NCI-H1417 treated with DMSO at 0.1 percent for 48 hours (cell line): ENCODE measurements at regions not wholly inside any gene's neighbourhood (a gene's known extent, or its start where the extent isn't known, plus 50 kb on each side); places are given as distances from the start of the nearest gene placed in this dataset.
"Not testable (repeated sequence)": the region's sequence is repeated elsewhere in the genome, so short reads cannot be mapped to it uniquely, and the experiment has no call there.

Source experiments
- DNase-seq: peaks from one replicate; lab custom pipeline; 2025; lab: John Stamatoyannopoulos, UW

- DNase-seq: no peak
Measured at GRCh38 chr10:91088300-91089140, 131.9 kb upstream of the PCGF5 start.

GRCh38 chr10:91090761-91091529 is 129.5 kb upstream of the PCGF5 start:
- DNase-seq: no peak

GRCh38 chr10:91091780-91092179 is 128.7 kb upstream of the PCGF5 start:
- no peak for DNase-seq

GRCh38 chr10:91096274-91096673 is 124.2 kb upstream of the PCGF5 start:
- DNase-seq: no peak

- DNase-seq: no peak
Measured at GRCh38 chr10:91097313-91097712, 123.2 kb upstream of the PCGF5 start.

- not testable (repeated sequence) for DNase-seq
Measured at GRCh38 chr10:91098021-91098420, 122.4 kb upstream of the PCGF5 start.

GRCh38 chr10:91103384-91104192 is 116.9 kb upstream of the PCGF5 start:
- DNase-seq: no peak

GRCh38 chr10:91104193-91105041 is 116.0 kb upstream of the PCGF5 start:
- no peak for DNase-seq

- DNase-seq: no peak
Measured at GRCh38 chr10:91105269-91105668, 115.2 kb upstream of the PCGF5 start.

- DNase-seq: no peak
Measured at GRCh38 chr10:91108820-91109219, 111.6 kb upstream of the PCGF5 start.

- no peak for DNase-seq
Measured at GRCh38 chr10:91111060-91111459, 109.4 kb upstream of the PCGF5 start.

GRCh38 chr10:91115618-91116390 is 104.7 kb upstream of the PCGF5 start:
- no peak for DNase-seq

GRCh38 chr10:91117505-91117904 is 103.0 kb upstream of the PCGF5 start:
- DNase-seq: no peak

GRCh38 chr10:91120348-91120747 is 100.1 kb upstream of the PCGF5 start:
- DNase-seq: no peak

GRCh38 chr10:91123261-91123660 is 97.2 kb upstream of the PCGF5 start:
- no peak for DNase-seq

- no peak for DNase-seq
Measured at GRCh38 chr10:91124016-91124415, 96.4 kb upstream of the PCGF5 start.

- DNase-seq: no peak
Measured at GRCh38 chr10:91126471-91126870, 94.0 kb upstream of the PCGF5 start.

GRCh38 chr10:91127341-91128082 is 93.0 kb upstream of the PCGF5 start:
- DNase-seq: no peak

- DNase-seq: no peak
Measured at GRCh38 chr10:91135113-91135512, 85.3 kb upstream of the PCGF5 start.
